ENCODE measurements at regions not wholly inside any gene's neighbourhood (a gene's known extent, or its start where the extent isn't known, plus 50 kb on each side); places are given as distances from the start of the nearest gene placed in this dataset.
A peak's percentile ranks its signal among the peaks of the same experiment; 100 is the strongest.
"Not testable (repeated sequence)": the region's sequence is repeated elsewhere in the genome, so short reads cannot be mapped to it uniquely, and the experiment has no call there.

DNA sequence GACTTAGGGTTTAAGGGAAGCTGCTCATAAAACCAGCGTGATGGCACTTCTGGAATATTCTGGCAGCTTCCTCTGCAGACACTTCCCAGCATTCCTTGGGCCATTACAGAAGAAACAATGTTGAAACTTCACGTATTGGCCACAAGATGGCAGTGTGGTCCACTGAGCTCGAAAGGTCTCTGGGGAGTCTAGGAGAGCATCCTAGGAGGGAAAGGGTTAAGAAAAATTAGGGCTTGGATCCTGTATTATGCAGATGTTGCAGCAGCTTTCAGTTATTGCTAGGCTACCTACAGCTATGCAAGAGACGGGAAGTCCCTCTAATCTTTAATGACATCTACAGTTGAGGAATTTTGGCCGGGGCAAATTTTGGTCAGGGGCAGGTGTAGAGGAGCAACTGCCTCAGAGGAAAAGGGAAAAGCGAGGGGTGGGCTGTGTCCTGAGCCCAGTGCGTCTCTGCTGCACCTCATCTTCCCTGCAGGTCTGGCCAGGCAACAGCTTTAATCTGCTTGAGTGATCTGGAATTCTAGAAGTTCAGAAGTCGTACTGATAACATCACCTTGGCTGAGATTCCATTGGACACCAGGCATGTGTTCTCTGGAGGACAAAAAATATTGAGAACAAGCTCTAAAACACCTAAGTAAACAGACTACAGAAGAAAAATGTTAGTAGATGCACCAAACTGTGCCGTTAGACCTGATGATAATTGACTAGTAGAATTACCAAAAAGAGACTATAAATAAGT is 220.8 kb upstream of the PRSS58 start:
- ATAC-seq, result peak; percentile 87
- peak; percentile 48 for DNase-seq (ENCODE audit: low read depth, low spot score)
- H3K4me1 ChIP-seq (ENCODE audit: control insufficient read depth in 1 of 2, insufficient read depth in 2 of 2, low read length in 2 of 2), result peaks cover 0 to 4% of the 10 kb centered on the region in 2 experiments; a peak in 2 of 4 replicates
- H3K4me3 ChIP-seq (replicated peaks in 1 of 2; ENCODE audit: low read depth in 1 of 2, low read length in 2 of 2), result no peak overlapping the region
- H3K79me2 ChIP-seq (ENCODE audit: insufficient read depth, low read length), result no peaks in the 10 kb centered on the region
- no peaks in the 10 kb centered on the region for H3K27me3 ChIP-seq (ENCODE audit: insufficient read depth, low read length)
- ChIA-PET RAD21 (ENCODE audit: low non-redundant PET in 1 of 2, low total read pairs in 2 of 2, uncharacterized antibody in 2 of 2, unreplicated experiment in 2 of 2) (no interaction called here), CTCF (interaction anchor here (0.6 to 2.7 kb wide), 24 partner anchors 8 to 407 kb away, joined by 3 to 29 read pairs (median 4); partner anchors contain the start of gene TRPV6), POLR2A (interaction anchor here (0.7 to 1.0 kb wide), 2 partner anchors 17 to 18 kb away, joined by 3 to 5 read pairs; no protein-coding TSS in a partner anchor)
- intact Hi-C loops (cut with micrococcal nuclease), result no loop called here
- H3K9me2 ChIP-seq (ENCODE audit: insufficient read depth), result no peaks in the 10 kb centered on the region
- H3K36me3 ChIP-seq (ENCODE audit: control insufficient read depth in 1 of 2, insufficient read depth in 2 of 2, low read length in 2 of 2), result no peaks in the 10 kb centered on the region
- BruUV-seq (replicated peaks), result no TSS peak
- H3K27ac ChIP-seq (ENCODE audit: low read depth, low read length), result no peak overlapping the region
- no peaks in the 10 kb centered on the region for H3K9me3 ChIP-seq (ENCODE audit: control insufficient read depth in 1 of 2, insufficient read depth in 1 of 2, low read depth in 1 of 2, low read length in 2 of 2)
- no peak overlapping the region for H3K9ac ChIP-seq (ENCODE audit: low read length)
- H3K4me2 ChIP-seq (ENCODE audit: low read length), result no peak overlapping the region
- H2AFZ ChIP-seq (ENCODE audit: low read depth, low read length, poor library complexity, severe bottlenecking), result peak overlapping the region; percentile 100
- peak; percentile 70; the same call in 1 of the 2 replicates for TF ChIP-seq CBX3 (IDR thresholded peaks at IDR 0.05; ENCODE audit: low read depth)
- TF ChIP-seq, protein P1, sequence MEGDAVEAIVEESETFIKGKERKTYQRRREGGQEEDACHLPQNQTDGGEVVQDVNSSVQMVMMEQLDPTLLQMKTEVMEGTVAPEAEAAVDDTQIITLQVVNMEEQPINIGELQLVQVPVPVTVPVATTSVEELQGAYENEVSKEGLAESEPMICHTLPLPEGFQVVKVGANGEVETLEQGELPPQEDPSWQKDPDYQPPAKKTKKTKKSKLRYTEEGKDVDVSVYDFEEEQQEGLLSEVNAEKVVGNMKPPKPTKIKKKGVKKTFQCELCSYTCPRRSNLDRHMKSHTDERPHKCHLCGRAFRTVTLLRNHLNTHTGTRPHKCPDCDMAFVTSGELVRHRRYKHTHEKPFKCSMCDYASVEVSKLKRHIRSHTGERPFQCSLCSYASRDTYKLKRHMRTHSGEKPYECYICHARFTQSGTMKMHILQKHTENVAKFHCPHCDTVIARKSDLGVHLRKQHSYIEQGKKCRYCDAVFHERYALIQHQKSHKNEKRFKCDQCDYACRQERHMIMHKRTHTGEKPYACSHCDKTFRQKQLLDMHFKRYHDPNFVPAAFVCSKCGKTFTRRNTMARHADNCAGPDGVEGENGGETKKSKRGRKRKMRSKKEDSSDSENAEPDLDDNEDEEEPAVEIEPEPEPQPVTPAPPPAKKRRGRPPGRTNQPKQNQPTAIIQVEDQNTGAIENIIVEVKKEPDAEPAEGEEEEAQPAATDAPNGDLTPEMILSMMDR (IDR thresholded peaks at IDR 0.05 in 2 of 3, conservative IDR thresholded peaks at IDR 0.05 in 1 of 3; ENCODE audit: borderline replicate concordance in 1 of 3, insufficient read depth in 1 of 3, low read depth in 2 of 3, low read length in 2 of 3), result peak; percentile 69 to 78 (median 78)
- TF ChIP-seq, protein P2, sequence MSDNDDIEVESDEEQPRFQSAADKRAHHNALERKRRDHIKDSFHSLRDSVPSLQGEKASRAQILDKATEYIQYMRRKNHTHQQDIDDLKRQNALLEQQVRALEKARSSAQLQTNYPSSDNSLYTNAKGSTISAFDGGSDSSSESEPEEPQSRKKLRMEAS (IDR thresholded peaks at IDR 0.05), result 0 out of 2 replicates have a peak, but pooled peaks have one; percentile 33
- TF ChIP-seq JUND (IDR thresholded peaks at IDR 0.05), result no peak
- peak; percentile 19 for TF ChIP-seq YY1 (IDR thresholded peaks at IDR 0.05; ENCODE audit: extremely low read depth, insufficient replicate concordance, low read depth, low read length)
- TF ChIP-seq CEBPB (IDR thresholded peaks at IDR 0.05; ENCODE audit: low read depth), result peak; percentile 24; the same call in 1 of the 2 replicates
- no peak for TF ChIP-seq SRF (IDR thresholded peaks at IDR 0.05; ENCODE audit: low read depth)
- TF ChIP-seq RAD21 (IDR thresholded peaks at IDR 0.05; ENCODE audit: low read depth), result peak; percentile 61
- no peaks in the 10 kb centered on the region for H4K20me1 ChIP-seq (ENCODE audit: insufficient read depth)

DNA sequence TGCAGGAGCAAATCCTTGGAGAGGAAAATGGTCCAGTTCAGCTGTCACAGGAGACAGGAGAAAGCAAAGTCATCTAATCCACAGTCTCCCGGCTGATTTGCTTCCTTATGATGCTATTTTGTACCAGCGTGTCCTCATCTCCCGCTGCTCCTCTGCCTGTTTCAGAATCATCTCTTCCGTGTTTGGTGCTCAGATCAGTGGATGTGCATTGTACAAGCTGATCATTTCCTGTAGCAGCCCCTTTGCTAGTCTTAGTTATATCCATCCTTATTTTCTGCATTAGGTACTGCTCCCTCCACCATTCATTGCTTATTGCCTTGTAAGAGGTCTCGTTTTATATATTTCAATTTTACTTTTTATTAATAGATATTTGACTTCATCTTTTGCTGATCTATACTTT is 219.9 kb upstream of the PRSS58 start:
- BruUV-seq (replicated peaks), result not testable (repeated sequence)

More for the DNA sequence above, 219.9 kb upstream of the PRSS58 start:
- H3K4me2 ChIP-seq (ENCODE audit: low read length); H3K9ac ChIP-seq (ENCODE audit: low read length); H4K20me1 ChIP-seq (ENCODE audit: insufficient read depth); H3K36me3 ChIP-seq (ENCODE audit: control insufficient read depth in 1 of 2, insufficient read depth in 2 of 2, low read length in 2 of 2); H3K9me2 ChIP-seq (ENCODE audit: insufficient read depth); H3K4me3 ChIP-seq (replicated peaks in 1 of 2; ENCODE audit: low read depth in 1 of 2, low read length in 2 of 2); H3K9me3 ChIP-seq (ENCODE audit: control insufficient read depth in 1 of 2, insufficient read depth in 1 of 2, low read depth in 1 of 2, low read length in 2 of 2); intact Hi-C loops (cut with micrococcal nuclease); H3K27ac ChIP-seq (ENCODE audit: low read depth, low read length); H3K27me3 ChIP-seq (ENCODE audit: insufficient read depth, low read length); H3K79me2 ChIP-seq (ENCODE audit: insufficient read depth, low read length); DNase-seq (ENCODE audit: low read depth, low spot score); ATAC-seq; RAD21 ChIA-PET (ENCODE audit: low non-redundant PET in 1 of 2, low total read pairs in 2 of 2, uncharacterized antibody in 2 of 2, unreplicated experiment in 2 of 2); H3K4me1 ChIP-seq (ENCODE audit: control insufficient read depth in 1 of 2, insufficient read depth in 2 of 2, low read length in 2 of 2): not testable (repeated sequence)
- peak overlapping the region; percentile 100 for H2AFZ ChIP-seq (ENCODE audit: low read depth, low read length, poor library complexity, severe bottlenecking)
- CTCF ChIA-PET, result interaction anchor here (0.6 to 2.7 kb wide), 23 partner anchors 9 to 408 kb away, joined by 3 to 29 read pairs (median 4); partner anchors contain the start of gene TRPV6
- POLR2A ChIA-PET, result interaction anchor here (0.7 kb wide), 1 partner anchor 16 kb away, joined by 3 read pairs; no protein-coding TSS in a partner anchor

All from HCT116 (cell line).